Daoy (cell line): ENCODE measurements at regions not wholly inside any gene's neighbourhood (a gene's known extent, or its start where the extent isn't known, plus 50 kb on each side); places are given as distances from the start of the nearest gene placed in this dataset.

ENCODE experiments used
- DNase-seq: peaks from one replicate; pipeline ENCODE4 v3.0.0-alpha.2; 2015; ENCODE audit warnings: low read depth

DNA sequence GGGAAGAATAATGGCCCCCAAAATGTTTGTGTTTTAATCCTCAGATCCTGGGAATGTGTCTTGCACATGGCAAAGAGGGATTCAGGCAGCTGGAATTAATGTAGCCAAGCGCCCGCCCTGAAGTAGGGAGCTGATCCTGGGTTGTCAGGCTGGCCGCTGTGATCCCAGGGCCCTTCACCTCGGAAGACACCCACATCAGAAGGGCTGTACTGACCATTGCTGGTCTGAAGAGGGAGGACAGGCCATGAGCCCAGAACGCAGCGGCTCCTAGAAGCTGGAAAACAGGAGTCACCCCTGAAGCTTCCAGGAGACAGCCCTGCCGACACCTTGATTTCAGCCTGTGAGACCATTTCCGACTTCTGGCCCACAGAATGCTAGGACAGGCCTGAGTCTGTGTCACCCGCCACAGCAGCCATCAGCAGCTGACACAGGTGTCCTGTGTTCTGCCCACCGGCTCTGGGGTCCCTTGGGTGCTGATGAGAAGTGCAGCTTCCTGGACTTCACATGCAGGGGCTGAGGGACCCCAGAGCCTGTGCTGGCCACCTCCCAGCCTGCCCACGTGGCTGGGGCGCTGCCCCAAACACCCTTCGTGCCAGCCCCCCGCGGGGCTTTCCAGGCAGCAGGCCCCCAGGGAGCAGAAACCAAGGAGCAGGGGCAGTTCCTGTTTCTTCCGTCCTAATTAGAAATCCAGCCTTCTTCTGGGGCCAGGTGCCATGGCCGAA, 86.3 kb downstream of the ERMARD start:
- no peak for DNase-seq

DNA sequence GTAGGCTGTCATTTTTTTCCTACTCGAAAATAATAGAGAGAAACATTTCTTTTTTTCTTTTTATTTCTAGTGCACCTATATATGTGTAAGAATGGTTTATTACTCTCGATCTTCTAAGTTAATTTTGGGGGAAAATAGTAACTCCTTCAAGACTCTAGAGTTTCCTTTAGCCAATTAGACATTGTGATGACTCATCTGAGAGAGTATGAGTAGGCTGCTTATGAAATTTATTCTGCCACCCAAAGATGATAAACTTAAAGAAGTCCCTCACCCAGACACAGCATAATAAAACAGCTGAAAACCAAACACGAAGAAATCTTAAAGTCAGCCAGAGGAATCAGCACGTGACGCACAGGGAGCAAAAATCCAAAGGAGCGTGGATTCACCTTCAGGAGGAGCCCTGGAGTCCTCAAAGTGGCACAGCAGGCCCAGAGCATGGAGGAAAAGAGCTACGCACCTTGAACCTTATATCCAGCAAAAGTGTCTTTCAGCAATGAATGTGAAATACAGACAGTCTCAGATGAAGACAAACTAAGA, 81.9 kb downstream of the ERMARD start:
- DNase-seq: no peak

DNA sequence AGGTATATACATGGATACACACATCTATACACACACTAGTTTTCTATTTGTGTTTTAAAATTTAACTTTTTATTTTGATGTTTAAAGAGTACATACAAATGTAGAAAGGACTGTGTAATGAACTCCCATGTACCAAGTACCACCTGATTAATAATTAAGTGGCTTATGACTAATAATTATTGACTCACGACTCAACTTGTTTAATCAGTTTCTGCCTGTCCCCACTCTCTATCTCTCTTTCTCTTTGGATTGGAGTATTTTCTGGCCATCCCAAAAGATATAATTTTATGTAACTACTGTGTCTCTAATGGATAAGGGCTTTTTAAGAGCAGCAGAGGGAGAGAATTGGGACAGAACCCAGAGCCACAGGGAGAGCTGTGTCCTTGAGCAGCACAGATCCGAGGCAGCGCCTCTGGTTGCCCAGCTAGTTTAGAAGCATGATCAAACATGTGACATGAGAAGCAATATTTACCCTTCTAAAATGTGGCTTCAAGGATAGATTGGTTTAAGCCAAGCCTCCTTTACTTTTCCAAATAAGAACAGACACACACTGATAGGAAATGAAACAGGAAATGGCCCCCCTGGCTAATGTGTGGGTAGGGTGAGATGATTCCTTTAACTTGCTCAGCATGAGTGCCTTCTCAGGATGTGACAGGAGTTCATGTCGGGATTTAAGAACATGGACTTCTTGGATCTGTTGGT, 81.0 kb downstream of the ERMARD start:
- DNase-seq: peak; percentile 41

DNA sequence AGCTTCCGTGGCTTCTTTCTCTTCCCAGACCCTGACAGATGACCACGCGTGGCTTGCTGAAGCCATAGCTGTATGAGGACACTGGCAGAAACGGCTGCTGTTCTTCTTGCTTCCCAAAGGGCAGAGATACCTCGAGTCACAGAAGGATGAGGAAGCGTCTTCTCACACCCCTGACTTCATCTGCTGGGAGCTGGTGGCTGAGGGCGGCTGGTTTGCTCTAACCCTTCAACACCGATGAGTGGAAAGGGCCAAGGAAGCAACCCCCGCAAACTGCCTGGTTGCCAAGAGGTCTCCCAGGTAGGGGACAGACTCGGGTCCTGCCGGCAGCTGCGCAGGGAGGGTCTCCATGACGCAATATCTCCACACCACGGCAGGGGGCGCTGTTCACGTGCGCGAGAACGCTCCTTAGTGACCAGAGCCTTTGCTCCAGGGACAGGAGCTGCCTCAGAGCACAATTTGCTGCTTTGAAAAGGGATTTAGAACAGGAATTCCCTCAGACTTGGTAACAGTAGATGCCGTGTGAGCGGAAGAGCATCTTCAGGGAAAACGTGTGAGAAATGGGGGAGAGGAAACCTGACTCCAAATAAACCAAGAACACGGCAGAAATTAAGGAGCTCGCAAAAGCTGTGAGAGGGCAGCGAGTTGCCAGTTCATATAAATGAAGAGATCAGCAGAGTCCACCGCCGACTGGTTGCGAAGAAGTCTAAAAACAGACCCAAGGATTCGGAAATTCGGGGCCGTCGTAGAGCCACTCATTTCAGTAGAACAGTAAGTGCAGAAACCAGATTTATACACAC, 80.2 kb downstream of the ERMARD start:
- DNase-seq: peak; percentile 83
